HL-60 (cell line): ENCODE measurements at regions not wholly inside any gene's neighbourhood (a gene's known extent, or its start where the extent isn't known, plus 50 kb on each side); places are given as distances from the start of the nearest gene placed in this dataset.

Experiments
- DNase-seq, 2 experiments: peaks; one replicate each; pipeline ENCODE4 v3.0.0-alpha.2; 2010 to 2020; ENCODE audit warnings: low read depth in 1 of 2, low spot score in 1 of 2
- H3K27ac ChIP-seq: fragments of 250-450 bp; sonication (Bioruptor Pico); replicated peaks from 2 replicates; pipeline ENCODE4 v1.5.1; 2020; ENCODE audit warnings: mild to moderate bottlenecking, moderate library complexity
- H3K27me3 ChIP-seq: fragments of 250-450 bp; sonication (Bioruptor Pico); 2 replicates; pipeline ENCODE4 v1.5.1; 2021; ENCODE audit warnings: mild to moderate bottlenecking, moderate library complexity; ENCODE audit not compliant: insufficient read depth, poor library complexity, severe bottlenecking
- H3K4me3 ChIP-seq: replicated peaks from 2 replicates; pipeline ENCODE4 v1.5.1; 2011; ENCODE audit warnings: mild to moderate bottlenecking, control low read depth, low read length; ENCODE audit not compliant: insufficient read depth
- CTCF ChIP-seq: IDR thresholded peaks from one replicate; pipeline ENCODE4 v1.5.1; 2011; ENCODE audit warnings: low read length, control low read depth, inconsistent platforms; ENCODE audit not compliant: insufficient read depth
- GABPA ChIP-seq: IDR thresholded peaks from 2 replicates; pipeline ENCODE4 v1.6.1; 2012; ENCODE audit warnings: low read depth
- POLR2AphosphoS5 ChIP-seq: IDR thresholded peaks from 2 replicates; pipeline ENCODE4 v1.6.1; 2012; ENCODE audit warnings: low read depth
- SPI1 ChIP-seq: IDR thresholded peaks from 2 replicates; pipeline ENCODE4 v1.6.1; 2012; ENCODE audit warnings: low read depth, mild to moderate bottlenecking, borderline replicate concordance
- TF ChIP-seq, protein P1 (sequence below): IDR thresholded peaks from 2 replicates; pipeline ENCODE4 v1.6.1; 2012; ENCODE audit warnings: low read depth; ENCODE audit not compliant: insufficient replicate concordance

DNA sequence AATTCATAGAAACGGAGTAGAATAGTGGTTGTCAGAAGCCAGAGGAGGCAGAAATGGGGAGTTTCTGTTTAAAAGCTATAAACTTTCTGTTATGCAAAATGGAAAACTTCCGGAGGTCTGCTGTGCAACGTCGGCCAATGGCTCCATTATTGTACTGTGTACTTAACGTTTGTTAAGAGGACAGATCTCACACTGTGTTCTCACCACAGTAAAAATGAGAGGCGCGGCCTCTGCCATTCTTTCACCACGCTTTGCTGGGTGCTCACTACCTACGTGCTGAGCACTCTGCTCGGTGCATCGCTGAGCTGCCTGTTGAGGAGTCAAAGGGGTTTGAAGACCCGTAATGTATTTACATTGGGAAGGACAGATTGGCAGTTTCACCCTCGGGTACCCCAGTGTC is 218.8 kb upstream of the B3GAT1 start:
- Histone ChIP-seq H3K27ac (no peak overlapping the region), H3K4me3 (no peak overlapping the region), H3K27me3 (no peaks in the 10 kb centered on the region)
- no peak for TF ChIP-seq GABPA
- DNase-seq: no peak

GRCh38 chr11:134628426-134628825 is 216.4 kb upstream of the B3GAT1 start:
- H3K27me3 ChIP-seq: no peaks in the 10 kb centered on the region
- TF ChIP-seq, protein P1, sequence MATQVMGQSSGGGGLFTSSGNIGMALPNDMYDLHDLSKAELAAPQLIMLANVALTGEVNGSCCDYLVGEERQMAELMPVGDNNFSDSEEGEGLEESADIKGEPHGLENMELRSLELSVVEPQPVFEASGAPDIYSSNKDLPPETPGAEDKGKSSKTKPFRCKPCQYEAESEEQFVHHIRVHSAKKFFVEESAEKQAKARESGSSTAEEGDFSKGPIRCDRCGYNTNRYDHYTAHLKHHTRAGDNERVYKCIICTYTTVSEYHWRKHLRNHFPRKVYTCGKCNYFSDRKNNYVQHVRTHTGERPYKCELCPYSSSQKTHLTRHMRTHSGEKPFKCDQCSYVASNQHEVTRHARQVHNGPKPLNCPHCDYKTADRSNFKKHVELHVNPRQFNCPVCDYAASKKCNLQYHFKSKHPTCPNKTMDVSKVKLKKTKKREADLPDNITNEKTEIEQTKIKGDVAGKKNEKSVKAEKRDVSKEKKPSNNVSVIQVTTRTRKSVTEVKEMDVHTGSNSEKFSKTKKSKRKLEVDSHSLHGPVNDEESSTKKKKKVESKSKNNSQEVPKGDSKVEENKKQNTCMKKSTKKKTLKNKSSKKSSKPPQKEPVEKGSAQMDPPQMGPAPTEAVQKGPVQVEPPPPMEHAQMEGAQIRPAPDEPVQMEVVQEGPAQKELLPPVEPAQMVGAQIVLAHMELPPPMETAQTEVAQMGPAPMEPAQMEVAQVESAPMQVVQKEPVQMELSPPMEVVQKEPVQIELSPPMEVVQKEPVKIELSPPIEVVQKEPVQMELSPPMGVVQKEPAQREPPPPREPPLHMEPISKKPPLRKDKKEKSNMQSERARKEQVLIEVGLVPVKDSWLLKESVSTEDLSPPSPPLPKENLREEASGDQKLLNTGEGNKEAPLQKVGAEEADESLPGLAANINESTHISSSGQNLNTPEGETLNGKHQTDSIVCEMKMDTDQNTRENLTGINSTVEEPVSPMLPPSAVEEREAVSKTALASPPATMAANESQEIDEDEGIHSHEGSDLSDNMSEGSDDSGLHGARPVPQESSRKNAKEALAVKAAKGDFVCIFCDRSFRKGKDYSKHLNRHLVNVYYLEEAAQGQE: no peak
- no peak overlapping the region for H3K4me3 ChIP-seq
- DNase-seq: no peak
- H3K27ac ChIP-seq: no peak overlapping the region

DNA sequence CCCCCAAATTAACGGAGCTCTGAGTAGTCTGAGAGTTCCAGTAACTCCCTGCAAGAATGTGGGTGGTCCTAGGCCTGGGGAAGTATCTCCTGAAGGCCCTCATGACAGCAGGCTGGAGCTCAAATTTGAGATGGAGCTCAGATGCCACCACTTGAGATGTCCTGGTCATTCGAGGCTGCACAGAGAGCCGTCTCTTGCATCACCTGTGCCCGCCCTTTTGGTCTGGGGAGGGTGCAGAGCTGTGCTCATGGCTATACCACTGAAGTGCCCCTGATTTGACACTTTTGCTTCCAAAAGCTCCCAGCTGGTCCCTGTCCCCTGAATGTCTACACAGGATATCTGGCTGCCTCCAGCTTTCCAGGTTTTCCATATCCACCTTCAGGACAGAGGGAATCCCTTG is 214.0 kb upstream of the B3GAT1 start:
- DNase-seq: no peak
- Histone ChIP-seq H3K27ac (no peak overlapping the region), H3K4me3 (no peak overlapping the region), H3K27me3 (no peaks in the 10 kb centered on the region)
- TF ChIP-seq, protein P1: no peak
- TF ChIP-seq SPI1 (no peak), GABPA (no peak), POLR2AphosphoS5 (no peak), CTCF (no peak)

GRCh38 chr11:134625631-134626030 is 213.6 kb upstream of the B3GAT1 start:
- no peak overlapping the region for H3K27ac ChIP-seq
- no peak overlapping the region for H3K4me3 ChIP-seq
- DNase-seq: no peak
- no peaks in the 10 kb centered on the region for H3K27me3 ChIP-seq
- no peak for TF ChIP-seq POLR2AphosphoS5
- TF ChIP-seq, protein P1: no peak
- TF ChIP-seq CTCF: no peak
- no peak for TF ChIP-seq SPI1
- TF ChIP-seq GABPA: no peak
